ENCODE measurements at regions not wholly inside any gene's neighbourhood (a gene's known extent, or its start where the extent isn't known, plus 50 kb on each side); places are given as distances from the start of the nearest gene placed in this dataset.

DNA sequence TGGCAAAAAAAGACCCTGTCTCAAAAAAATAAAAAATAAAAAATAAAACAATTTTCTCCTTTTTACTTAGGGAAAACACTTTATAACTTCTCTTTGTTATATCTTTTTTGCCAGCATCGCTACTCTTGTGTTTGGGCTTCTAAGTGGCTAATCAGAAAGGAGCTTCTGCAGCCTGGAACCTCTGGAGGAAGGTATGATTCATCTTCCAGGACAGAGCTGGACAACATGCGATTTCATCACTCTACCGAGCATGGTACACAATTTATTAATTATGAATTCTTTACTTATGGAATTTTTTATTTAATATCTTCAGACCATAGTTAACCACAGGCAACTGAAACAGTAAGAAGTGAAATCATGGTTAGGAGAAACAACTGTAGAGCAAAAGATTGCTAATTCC, 1254.3 kb upstream of the AGA start:
- H3K27ac ChIP-seq: no peak overlapping the region
- H3K36me3 ChIP-seq: no peaks in the 10 kb centered on the region
- H3K4me3 ChIP-seq: no peak overlapping the region
- no peaks in the 10 kb centered on the region for H3K9me3 ChIP-seq
- 81% methylated on average over 3 of the region's 3 CpGs for WGBS
- TF ChIP-seq CTCF (IDR thresholded peaks at IDR 0.05) (no peak), EP300 (IDR thresholded peaks at IDR 0.05) (no peak), POLR2A (IDR thresholded peaks at IDR 0.05) (no peak), POLR2AphosphoS5 (IDR thresholded peaks at IDR 0.05) (no peak)
- no peaks in the 10 kb centered on the region for H3K4me1 ChIP-seq
- no peaks in the 10 kb centered on the region for H3K27me3 ChIP-seq
- no peak for DNase-seq (ENCODE audit: low spot score in 2 of 2)

- H3K4me1 ChIP-seq: no peaks in the 10 kb centered on the region
- no peak for TF ChIP-seq EP300 (IDR thresholded peaks at IDR 0.05)
- TF ChIP-seq CTCF (IDR thresholded peaks at IDR 0.05): no peak
- no peak for TF ChIP-seq POLR2A (IDR thresholded peaks at IDR 0.05)
- TF ChIP-seq POLR2AphosphoS5 (IDR thresholded peaks at IDR 0.05): no peak
Measured at GRCh38 chr4:178712486-178712885, 1270.2 kb upstream of the AGA start.

DNA sequence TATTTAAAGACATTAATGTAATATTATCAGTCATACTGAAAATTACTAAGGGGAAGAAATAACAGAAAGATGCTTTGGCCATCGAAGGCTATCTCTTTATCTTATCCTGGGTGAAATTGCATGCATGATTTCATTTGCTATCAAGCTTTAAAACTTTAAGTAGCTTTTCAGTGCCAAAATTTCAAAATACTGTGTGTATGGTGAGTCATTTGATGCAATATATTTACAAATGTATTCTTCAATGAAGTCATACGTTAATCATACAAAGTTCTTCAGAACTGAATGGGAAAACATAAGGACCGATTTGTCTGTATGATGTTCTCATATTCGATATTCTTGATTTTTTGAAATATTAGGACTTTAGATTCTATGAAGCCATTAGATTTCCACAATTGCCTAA, 1295.8 kb upstream of the AGA start:
- Histone ChIP-seq H3K9me3 (peaks cover 5% of the 10 kb centered on the region), H3K27me3 (no peaks in the 10 kb centered on the region), H3K4me1 (no peaks in the 10 kb centered on the region), H3K36me3 (no peaks in the 10 kb centered on the region), H3K27ac (no peak overlapping the region), H3K4me3 (no peak overlapping the region)
- TF ChIP-seq EP300 (IDR thresholded peaks at IDR 0.05) (no peak), CTCF (IDR thresholded peaks at IDR 0.05) (no peak), POLR2A (IDR thresholded peaks at IDR 0.05) (no peak), POLR2AphosphoS5 (IDR thresholded peaks at IDR 0.05) (no peak)
- 88% methylated on average over 4 of the region's 4 CpGs for WGBS
- no peak for DNase-seq (ENCODE audit: low spot score in 2 of 2)

More at GRCh38 chr4:178712486-178712885, 1270.2 kb upstream of the AGA start:
- Histone ChIP-seq H3K4me3 (no peak overlapping the region), H3K27me3 (no peaks in the 10 kb centered on the region), H3K36me3 (no peaks in the 10 kb centered on the region), H3K9me3 (no peaks in the 10 kb centered on the region), H3K27ac (no peak overlapping the region)
- DNase-seq (ENCODE audit: low spot score in 2 of 2): no peak
- WGBS: 61% methylated on average over 1 of the region's 1 CpG

GRCh38 chr4:178745203-178745602, 1303.0 kb upstream of the AGA start:
- Histone ChIP-seq H3K4me3 (no peak overlapping the region), H3K4me1 (no peaks in the 10 kb centered on the region), H3K27me3 (no peaks in the 10 kb centered on the region), H3K36me3 (no peaks in the 10 kb centered on the region), H3K27ac (no peak overlapping the region), H3K9me3 (peaks cover 5% of the 10 kb centered on the region)
- 86% methylated on average over 1 of the region's 1 CpG for WGBS
- DNase-seq (ENCODE audit: low spot score in 2 of 2): no peak
- no peak for TF ChIP-seq EP300 (IDR thresholded peaks at IDR 0.05)
- no peak for TF ChIP-seq CTCF (IDR thresholded peaks at IDR 0.05)
- TF ChIP-seq POLR2AphosphoS5 (IDR thresholded peaks at IDR 0.05): no peak
- no peak for TF ChIP-seq POLR2A (IDR thresholded peaks at IDR 0.05)

GRCh38 chr4:178752954-178753525, 1310.8 kb upstream of the AGA start:
- Histone ChIP-seq H3K27ac (no peak overlapping the region), H3K9me3 (no peaks in the 10 kb centered on the region), H3K36me3 (no peaks in the 10 kb centered on the region), H3K4me1 (no peaks in the 10 kb centered on the region), H3K4me3 (no peak overlapping the region), H3K27me3 (no peaks in the 10 kb centered on the region)
- DNase-seq (ENCODE audit: low spot score in 2 of 2): no peak
- no peak for TF ChIP-seq POLR2AphosphoS5 (IDR thresholded peaks at IDR 0.05)
- 21% methylated on average over 2 of the region's 2 CpGs for WGBS

GRCh38 chr4:178778496-178778895, 1336.3 kb upstream of the AGA start:
- 78% methylated on average over 8 of the region's 8 CpGs for WGBS
- H3K27me3 ChIP-seq: no peaks in the 10 kb centered on the region
- no peak for TF ChIP-seq POLR2AphosphoS5 (IDR thresholded peaks at IDR 0.05)
- no peak for TF ChIP-seq POLR2A (IDR thresholded peaks at IDR 0.05)
- no peak for TF ChIP-seq EP300 (IDR thresholded peaks at IDR 0.05)
- TF ChIP-seq CTCF (IDR thresholded peaks at IDR 0.05): no peak
- no peak for DNase-seq (ENCODE audit: low spot score in 2 of 2)
- H3K27ac ChIP-seq: no peak overlapping the region
- no peaks in the 10 kb centered on the region for H3K4me1 ChIP-seq
- H3K9me3 ChIP-seq: no peaks in the 10 kb centered on the region
- H3K4me3 ChIP-seq: no peak overlapping the region
- H3K36me3 ChIP-seq: no peaks in the 10 kb centered on the region
